ENCODE measurements at regions not wholly inside any gene's neighbourhood (a gene's known extent, or its start where the extent isn't known, plus 50 kb on each side); places are given as distances from the start of the nearest gene placed in this dataset. TPM values are rescaled to one million over a fixed set of nuclear protein-coding genes. Genes with fewer than 3 reads are reported as not detected.
"Not testable (repeated sequence)": the region's sequence is repeated elsewhere in the genome, so short reads cannot be mapped to it uniquely, and the experiment has no call there.

GRCh38 chr11:90282551-90283071 lies 59.8 kb upstream of the CHORDC1 start:
- H3K4me1 Mint-ChIP-seq; H3K27ac Mint-ChIP-seq; intact Hi-C loops (cut with micrococcal nuclease); H3K9me3 Mint-ChIP-seq; H3K4me3 Mint-ChIP-seq; H3K36me3 Mint-ChIP-seq; H3K27me3 ChIP-seq (ENCODE audit: control insufficient read depth in 2 of 2, insufficient read depth in 2 of 2, low read length in 2 of 2); H3K4me3 ChIP-seq (ENCODE audit: low read length); DNase-seq; H3K36me3 ChIP-seq (ENCODE audit: control insufficient read depth in 2 of 3, insufficient read depth in 3 of 3, low read length in 3 of 3); ATAC-seq; H3K4me1 ChIP-seq (ENCODE audit: control insufficient read depth in 2 of 2, insufficient read depth in 2 of 2, low read length in 2 of 2); POLR2A ChIA-PET; H3K9me3 ChIP-seq (ENCODE audit: control insufficient read depth in 2 of 3, low read length in 3 of 3); H3K27ac ChIP-seq (ENCODE audit: low read depth, low read length): not testable (repeated sequence)
- CTCF ChIA-PET, result interaction anchor here (0.6 kb wide), 1 partner anchor 92 kb away, joined by 4 read pairs; no protein-coding TSS in a partner anchor
- H3K27me3 Mint-ChIP-seq, result peaks cover 0 to 24% (median 14%) of the 10 kb centered on the region in 5 donors

GRCh38 chr11:90274362-90274761 lies 51.5 kb upstream of the CHORDC1 start:
- Mint-ChIP-seq H3K4me3 (no peak overlapping the region), H3K9me3 (peaks cover 0 to 5% (median 0%) of the 10 kb centered on the region in 11 donors), H3K27ac (no peak overlapping the region), H3K36me3 (peaks cover 0 to 3% (median 0%) of the 10 kb centered on the region in 5 donors), H3K4me1 (no peaks in the 10 kb centered on the region), H3K27me3 (peaks cover 0 to 17% (median 5%) of the 10 kb centered on the region in 5 donors)
- CTCF ChIA-PET, result no interaction called here
- no peak overlapping the region for H3K27ac ChIP-seq (ENCODE audit: low read depth, low read length)
- H3K4me1 ChIP-seq (ENCODE audit: control insufficient read depth in 2 of 2, insufficient read depth in 2 of 2, low read length in 2 of 2), result no peaks in the 10 kb centered on the region
- intact Hi-C loops (cut with micrococcal nuclease), result no loop called here
- no peaks in the 10 kb centered on the region for H3K36me3 ChIP-seq (ENCODE audit: control insufficient read depth in 2 of 3, insufficient read depth in 3 of 3, low read length in 3 of 3)
- H3K4me3 ChIP-seq (ENCODE audit: low read length), result no peak overlapping the region
- ATAC-seq, result no peak
- POLR2A ChIA-PET, result no interaction called here
- H3K9me3 ChIP-seq (ENCODE audit: control insufficient read depth in 2 of 3, low read length in 3 of 3), result no peaks in the 10 kb centered on the region
- DNase-seq, result no peak
- no peaks in the 10 kb centered on the region for H3K27me3 ChIP-seq (ENCODE audit: control insufficient read depth in 2 of 2, insufficient read depth in 2 of 2, low read length in 2 of 2)

Small RNA genes in the stretch of these regions (microRNA-seq; reads per million reads assigned to microRNA genes)
- gene MIR1261 (ENCODE audit: borderline microRNAs expressed) (not detected), gene MIR4490 (ENCODE audit: borderline microRNAs expressed) (not detected)

All from naive thymus-derived CD4-positive, alpha-beta T cell (primary cell).